Hepatocyte (in vitro differentiated cells): ENCODE measurements at regions not wholly inside any gene's neighbourhood (a gene's known extent, or its start where the extent isn't known, plus 50 kb on each side); places are given as distances from the start of the nearest gene placed in this dataset.

Experiments
- CTCF ChIP-seq: fragments of 200-600 bp; sonication (generic); IDR thresholded peaks from 2 replicates; pipeline ENCODE4 v1.5.1; 2016; ENCODE audit warnings: antibody characterized with exemption, mild to moderate bottlenecking; ENCODE audit not compliant: poor library complexity
- EZH2phosphoT487 ChIP-seq: fragments of 200-600 bp; sonication (generic); IDR thresholded peaks from one replicate; pipeline ENCODE4 v1.6.1; 2018; ENCODE audit warnings: antibody characterized with exemption, mild to moderate bottlenecking, low read depth, moderate library complexity; ENCODE audit not compliant: unreplicated experiment, severe bottlenecking

- no peak for TF ChIP-seq CTCF
- no peak for TF ChIP-seq EZH2phosphoT487
Observed at GRCh38 chr14:30153717-30154116, 226.1 kb upstream of the PRKD1 start.
